SU-DHL-6 (cell line): ENCODE measurements at regions not wholly inside any gene's neighbourhood (a gene's known extent, or its start where the extent isn't known, plus 50 kb on each side); places are given as distances from the start of the nearest gene placed in this dataset.
"Not testable (repeated sequence)": the region's sequence is repeated elsewhere in the genome, so short reads cannot be mapped to it uniquely, and the experiment has no call there.

ENCODE experiments used
- H2AFZ ChIP-seq: fragments of 200-600 bp; sonication (generic); 2 replicates; pipeline ENCODE4 v1.6.1; 2014; ENCODE audit warnings: low read depth, mild to moderate bottlenecking, moderate library complexity, mixed read lengths, antibody characterized with exemption, low read length; ENCODE audit not compliant: severe bottlenecking
- H3F3A ChIP-seq: fragments of 200-600 bp; shearing (Covaris generic); 2 replicates; pipeline ENCODE4 v1.6.0; 2016; ENCODE audit warnings: antibody characterized with exemption, mild to moderate bottlenecking; ENCODE audit not compliant: insufficient read depth
- H3K27ac ChIP-seq: fragments of 200-600 bp; sonication (generic); 2 replicates; pipeline ENCODE4 v1.5.1; 2016; ENCODE audit warnings: low read depth, mild to moderate bottlenecking, low read length, moderate library complexity, mixed read lengths
- H3K27me3 ChIP-seq: fragments of 200-600 bp; sonication (generic), shearing (Covaris generic); 2 replicates; pipeline ENCODE4 v1.6.0; 2014; ENCODE audit warnings: mild to moderate bottlenecking, low read length
- H3K36me3 ChIP-seq: fragments of 200-600 bp; sonication (generic); 2 replicates; pipeline ENCODE4 v1.6.1; 2014; ENCODE audit warnings: mild to moderate bottlenecking, low read length, mixed read lengths
- H3K4me2 ChIP-seq: fragments of 300-600, 200-600 bp; shearing (Covaris generic), sonication (generic); 2 replicates; pipeline ENCODE4 v1.6.0; 2014; ENCODE audit warnings: low read length, low read depth, mild to moderate bottlenecking; ENCODE audit not compliant: poor library complexity, severe bottlenecking
- H3K4me3 ChIP-seq: fragments of 200-600 bp; sonication (generic); 2 replicates; pipeline ENCODE4 v1.5.1; 2014; ENCODE audit warnings: antibody characterized with exemption, low read length, mild to moderate bottlenecking, mixed read lengths; ENCODE audit not compliant: insufficient read depth, poor library complexity, severe bottlenecking
- H3K79me2 ChIP-seq: fragments of 200-600 bp; sonication (generic); 2 replicates; pipeline ENCODE4 v1.6.1; 2014; ENCODE audit warnings: mild to moderate bottlenecking, low read length, moderate library complexity; ENCODE audit not compliant: insufficient read depth
- H3K9ac ChIP-seq: fragments of 200-600 bp; sonication (generic); 2 replicates; pipeline ENCODE4 v1.7.0; 2014; ENCODE audit warnings: mild to moderate bottlenecking, low read length
- H3K9me2 ChIP-seq: fragments of 200-600 bp; sonication (generic); replicated peaks from 2 replicates; pipeline ENCODE4 v1.6.1; 2014; ENCODE audit warnings: low read length; ENCODE audit not compliant: insufficient read depth
- H3K9me3 ChIP-seq: fragments of 200-600 bp; sonication (generic); 2 replicates; pipeline ENCODE4 v1.6.1; 2014; ENCODE audit warnings: low read length, mixed read lengths; ENCODE audit not compliant: insufficient read depth
- H4K20me1 ChIP-seq: fragments of 200-600 bp; sonication (generic); 2 replicates; pipeline ENCODE4 v1.6.1; 2014; ENCODE audit warnings: low read depth, mild to moderate bottlenecking, antibody characterized with exemption, low read length, moderate library complexity, mixed read lengths
- EZH2phosphoT487 ChIP-seq: fragments of 200-600 bp; sonication (generic), shearing (Covaris generic); conservative IDR thresholded peaks from 2 replicates; pipeline ENCODE4 v1.6.1; 2018; ENCODE audit warnings: mild to moderate bottlenecking, antibody characterized with exemption, low read length, moderate library complexity, mixed read lengths
- TF ChIP-seq, protein P1 (sequence below): fragments of 200-600 bp; sonication (generic); IDR thresholded peaks from one replicate; pipeline ENCODE4 v1.5.1; 2017; ENCODE audit warnings: antibody characterized with exemption, mild to moderate bottlenecking, low read length, moderate library complexity; ENCODE audit not compliant: insufficient read depth, poor library complexity, severe bottlenecking

DNA sequence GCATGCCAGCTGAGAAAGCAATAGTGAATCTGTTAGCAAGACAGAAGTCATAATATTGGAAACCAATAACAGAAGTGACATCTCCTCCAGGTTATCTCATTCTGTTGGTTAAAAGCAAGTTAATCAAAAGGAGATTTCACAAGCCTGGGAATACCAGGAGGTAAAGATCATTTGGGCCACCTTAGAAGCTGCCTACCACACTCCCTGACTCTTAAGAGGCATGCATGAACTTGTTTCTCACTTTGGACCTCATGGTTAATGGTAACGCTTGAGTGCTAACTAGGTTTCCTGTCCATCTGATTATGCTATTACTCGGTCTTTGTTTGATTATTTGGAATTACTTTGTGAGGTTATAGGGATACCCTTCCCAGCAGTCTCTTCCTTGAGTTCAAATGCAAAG, 650.8 kb upstream of the SGO1 start:
- H3K9me2 ChIP-seq, result no peaks in the 10 kb centered on the region; the same call in 1 of the 2 replicates
- no peak overlapping the region for H3K27ac ChIP-seq
- no peak overlapping the region for H3K9ac ChIP-seq
- no peaks in the 10 kb centered on the region for H3F3A ChIP-seq
- no peaks in the 10 kb centered on the region for H3K27me3 ChIP-seq
- no peak overlapping the region for H2AFZ ChIP-seq
- no peaks in the 10 kb centered on the region for H3K79me2 ChIP-seq
- no peaks in the 10 kb centered on the region for H3K9me3 ChIP-seq
- H4K20me1 ChIP-seq, result no peaks in the 10 kb centered on the region
- no peaks in the 10 kb centered on the region for H3K36me3 ChIP-seq
- H3K4me3 ChIP-seq, result no peak overlapping the region
- TF ChIP-seq, protein P1, sequence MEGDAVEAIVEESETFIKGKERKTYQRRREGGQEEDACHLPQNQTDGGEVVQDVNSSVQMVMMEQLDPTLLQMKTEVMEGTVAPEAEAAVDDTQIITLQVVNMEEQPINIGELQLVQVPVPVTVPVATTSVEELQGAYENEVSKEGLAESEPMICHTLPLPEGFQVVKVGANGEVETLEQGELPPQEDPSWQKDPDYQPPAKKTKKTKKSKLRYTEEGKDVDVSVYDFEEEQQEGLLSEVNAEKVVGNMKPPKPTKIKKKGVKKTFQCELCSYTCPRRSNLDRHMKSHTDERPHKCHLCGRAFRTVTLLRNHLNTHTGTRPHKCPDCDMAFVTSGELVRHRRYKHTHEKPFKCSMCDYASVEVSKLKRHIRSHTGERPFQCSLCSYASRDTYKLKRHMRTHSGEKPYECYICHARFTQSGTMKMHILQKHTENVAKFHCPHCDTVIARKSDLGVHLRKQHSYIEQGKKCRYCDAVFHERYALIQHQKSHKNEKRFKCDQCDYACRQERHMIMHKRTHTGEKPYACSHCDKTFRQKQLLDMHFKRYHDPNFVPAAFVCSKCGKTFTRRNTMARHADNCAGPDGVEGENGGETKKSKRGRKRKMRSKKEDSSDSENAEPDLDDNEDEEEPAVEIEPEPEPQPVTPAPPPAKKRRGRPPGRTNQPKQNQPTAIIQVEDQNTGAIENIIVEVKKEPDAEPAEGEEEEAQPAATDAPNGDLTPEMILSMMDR, result no peak
- TF ChIP-seq EZH2phosphoT487, result no peak
- no peak overlapping the region for H3K4me2 ChIP-seq

DNA sequence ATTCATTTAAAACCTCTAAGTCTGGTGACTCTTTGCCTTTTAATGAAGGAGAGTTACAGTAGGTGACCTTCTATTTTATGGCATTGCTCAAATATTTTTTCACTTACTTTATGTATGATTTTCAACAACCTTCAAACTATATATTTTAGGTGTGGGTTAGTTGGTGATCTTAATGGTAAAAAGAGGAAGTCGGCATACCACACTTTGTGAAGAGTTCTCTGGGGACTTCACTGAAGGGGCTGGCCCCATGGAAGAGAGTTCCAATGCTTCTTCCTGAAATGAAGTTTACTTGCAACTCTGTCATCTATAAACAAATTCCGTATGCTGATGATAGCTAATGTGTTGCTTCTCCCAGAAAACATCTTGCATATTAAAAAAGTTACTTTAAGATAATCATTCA, 647.0 kb upstream of the SGO1 start:
- H3K4me3 ChIP-seq, result no peak overlapping the region
- no peaks in the 10 kb centered on the region for H3K79me2 ChIP-seq
- H3F3A ChIP-seq, result no peaks in the 10 kb centered on the region
- H4K20me1 ChIP-seq, result no peaks in the 10 kb centered on the region
- TF ChIP-seq EZH2phosphoT487, result no peak
- TF ChIP-seq, protein P1, result no peak
- no peak overlapping the region for H3K9ac ChIP-seq
- no peaks in the 10 kb centered on the region; the same call in 1 of the 2 replicates for H3K9me2 ChIP-seq
- no peaks in the 10 kb centered on the region for H3K27me3 ChIP-seq
- H2AFZ ChIP-seq, result no peak overlapping the region
- no peak overlapping the region for H3K4me2 ChIP-seq
- no peak overlapping the region for H3K27ac ChIP-seq
- H3K36me3 ChIP-seq, result no peaks in the 10 kb centered on the region
- no peaks in the 10 kb centered on the region for H3K9me3 ChIP-seq

DNA sequence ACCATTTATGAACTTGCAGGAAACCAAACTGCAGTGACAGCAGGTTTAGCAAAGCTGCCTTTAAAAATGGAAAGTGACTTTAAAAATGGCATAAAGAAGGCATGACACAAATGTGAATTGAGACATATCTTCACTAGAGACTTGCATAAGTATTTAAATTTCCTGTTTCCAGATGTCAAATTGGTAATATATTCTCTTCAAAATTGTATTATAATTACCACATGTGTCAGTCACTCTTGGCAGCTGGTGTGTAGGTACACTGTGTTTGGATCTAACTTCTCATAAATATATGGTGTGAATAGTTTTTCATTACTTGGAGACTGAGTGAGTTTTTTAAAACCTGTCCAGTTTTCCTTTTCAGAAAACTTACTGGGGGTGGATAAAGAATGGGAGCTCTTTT, 636.2 kb upstream of the SGO1 start:
- Histone ChIP-seq H3K27ac (no peak overlapping the region), H3K79me2 (no peaks in the 10 kb centered on the region), H3F3A (no peaks in the 10 kb centered on the region), H3K9me3 (no peaks in the 10 kb centered on the region), H4K20me1 (no peaks in the 10 kb centered on the region), H3K36me3 (no peaks in the 10 kb centered on the region), H3K4me2 (no peak overlapping the region), H3K9me2 (no peaks in the 10 kb centered on the region), H3K4me3 (no peak overlapping the region), H3K27me3 (no peaks in the 10 kb centered on the region), H3K9ac (no peak overlapping the region), H2AFZ (no peak overlapping the region)
- no peak for TF ChIP-seq EZH2phosphoT487
- TF ChIP-seq, protein P1, result no peak

DNA sequence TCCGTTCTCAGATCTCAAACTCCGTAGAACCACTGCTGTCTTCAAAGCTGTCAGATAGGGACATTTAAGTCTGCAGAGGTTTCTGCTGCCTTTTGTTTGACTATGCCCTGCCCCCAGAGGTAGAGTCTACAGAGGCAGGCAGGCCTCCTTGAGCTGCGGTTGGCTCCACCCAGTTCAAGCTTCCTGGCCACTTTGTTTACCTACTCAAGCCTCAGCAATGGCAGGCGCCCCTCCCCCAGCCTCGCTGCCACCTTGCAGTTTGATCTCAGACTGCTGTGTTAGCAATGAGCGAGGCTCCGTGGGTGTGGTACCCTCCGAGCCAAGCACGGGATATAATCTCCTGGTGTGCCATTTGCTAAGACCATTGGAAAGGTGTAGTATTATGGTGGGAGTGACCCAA, 634.9 kb upstream of the SGO1 start:
- H3K9ac ChIP-seq, H3F3A ChIP-seq, H3K27ac ChIP-seq, H3K79me2 ChIP-seq, H3K9me3 ChIP-seq, H3K4me2 ChIP-seq, H4K20me1 ChIP-seq, H3K36me3 ChIP-seq, H3K9me2 ChIP-seq, H2AFZ ChIP-seq, H3K27me3 ChIP-seq, H3K4me3 ChIP-seq: not testable (repeated sequence)
